GM10248 (cell line): ENCODE measurements at regions not wholly inside any gene's neighbourhood (a gene's known extent, or its start where the extent isn't known, plus 50 kb on each side); places are given as distances from the start of the nearest gene placed in this dataset.

Experiments used
- CTCF ChIA-PET: fragments of 300-600 bp; sonication (Branson Sonifier 250); formaldehyde crosslinking; extraction: SDS; loops from one replicate; lab custom pipeline; 2021; ENCODE audit warnings: antibody characterized with exemption; lab: Yijun Ruan, JAX
- POLR2A ChIA-PET: fragments of 350-650 bp; sonication (Branson Sonifier 250); formaldehyde crosslinking; extraction: SDS; loops from one replicate; lab custom pipeline; 2020; ENCODE audit warnings: antibody characterized with exemption; lab: Yijun Ruan, JAX
- DNase-seq: peaks from one replicate; pipeline ENCODE4 v3.0.0; 2012; ENCODE audit errors: extremely low spot score
- CTCF ChIP-seq: IDR thresholded peaks from 2 replicates; pipeline ENCODE4 v1.5.1; 2012; ENCODE audit warnings: mild to moderate bottlenecking, low read depth; ENCODE audit errors: extremely low read depth, missing control alignments, control extremely low read depth

GRCh38 chr2:66981074-66981473 lies 416.1 kb upstream of the ETAA1 start:
- ChIA-PET POLR2A (no interaction called here), CTCF (interaction anchor here (0.8 kb wide), 1 partner anchor 9 kb away, joined by 3 read pairs; no protein-coding TSS in a partner anchor)
- no peak for DNase-seq
- no peak for TF ChIP-seq CTCF

- DNase-seq: no peak
These were observed 414.4 kb upstream of the ETAA1 start for GRCh38 chr2:66982766-66983165.

GRCh38 chr2:66984864-66985263 lies 412.3 kb upstream of the ETAA1 start:
- ChIA-PET POLR2A (no interaction called here), CTCF (no interaction called here)
- no peak for DNase-seq
- TF ChIP-seq CTCF: no peak

More at GRCh38 chr2:66982766-66983165, 414.4 kb upstream of the ETAA1 start:
- CTCF ChIA-PET: no interaction called here
- POLR2A ChIA-PET: no interaction called here
- no peak for TF ChIP-seq CTCF

- ChIA-PET POLR2A (no interaction called here), CTCF (no interaction called here)
- no peak for DNase-seq
- no peak for TF ChIP-seq CTCF
These were observed 411.2 kb upstream of the ETAA1 start for GRCh38 chr2:66985906-66986305.

- POLR2A ChIA-PET: no interaction called here
- TF ChIP-seq CTCF: no peak
- CTCF ChIA-PET: interaction anchor here (1.0 kb wide), 1 partner anchor 15 kb away, joined by 3 read pairs; no protein-coding TSS in a partner anchor
- DNase-seq: no peak
These were observed 409.4 kb upstream of the ETAA1 start for GRCh38 chr2:66987733-66988132.

GRCh38 chr2:66994654-66995053 lies 402.5 kb upstream of the ETAA1 start:
- TF ChIP-seq CTCF: no peak
- POLR2A ChIA-PET: no interaction called here
- DNase-seq: no peak
- CTCF ChIA-PET: no interaction called here

- DNase-seq: no peak
- ChIA-PET POLR2A (no interaction called here), CTCF (no interaction called here)
- no peak for TF ChIP-seq CTCF
These were observed 401.5 kb upstream of the ETAA1 start for GRCh38 chr2:66995636-66996035.
